Lung (tissue), 11 donors: ENCODE measurements at regions not wholly inside any gene's neighbourhood (a gene's known extent, or its start where the extent isn't known, plus 50 kb on each side); places are given as distances from the start of the nearest gene placed in this dataset.

ENCODE experiments used
- ATAC-seq: fragments of 200-7000 bp; cut with Tn5 transposase; one replicate; pipeline ENCODE4 v1.9.1; 2020; ENCODE audit warnings: moderate number of reproducible peaks; ENCODE audit not compliant: insufficient read depth, low FRiP score
- DNase-seq, 3 donors: peaks; one replicate each; pipeline ENCODE4 v3.0.0-alpha.2; 2013 to 2017
- H3K27ac ChIP-seq, 2 donors: one replicate each; pipeline ENCODE4 v1.5.1; 2013; ENCODE audit warnings: mild to moderate bottlenecking in 2 of 2, moderate library complexity in 2 of 2, control low read depth in 1 of 2, inconsistent platforms in 1 of 2, low read depth in 1 of 2, low read length in 1 of 2
- H3K27me3 ChIP-seq, 3 donors: one replicate each; pipeline ENCODE4 v1.5.1; 2013; ENCODE audit warnings: low read length in 2 of 3; ENCODE audit not compliant: control insufficient read depth in 3 of 3, insufficient read depth in 3 of 3
- H3K36me3 ChIP-seq, 4 donors: one replicate each; pipeline ENCODE4 v1.5.1; 2013; ENCODE audit warnings: low read length in 4 of 4, mild to moderate bottlenecking in 1 of 4, moderate library complexity in 1 of 4; ENCODE audit not compliant: control insufficient read depth in 4 of 4, insufficient read depth in 4 of 4
- H3K4me1 ChIP-seq, 5 donors: one replicate each; pipeline ENCODE4 v1.5.1; 2013; ENCODE audit warnings: low read length in 5 of 5, mild to moderate bottlenecking in 2 of 5, moderate library complexity in 1 of 5; ENCODE audit not compliant: control insufficient read depth in 5 of 5, insufficient read depth in 5 of 5
- H3K4me3 ChIP-seq: one replicate; pipeline ENCODE4 v1.5.1; 2013; ENCODE audit warnings: mild to moderate bottlenecking, control low read depth, moderate library complexity
- H3K9ac ChIP-seq, 2 donors: one replicate each; pipeline ENCODE4 v1.5.1; 2013; ENCODE audit warnings: low read length in 2 of 2, control low read depth in 1 of 2; ENCODE audit not compliant: insufficient read depth in 1 of 2
- H3K9me3 ChIP-seq, 4 donors: one replicate each; pipeline ENCODE4 v1.5.1; 2013; ENCODE audit warnings: low read length in 3 of 4, mild to moderate bottlenecking in 1 of 4, moderate library complexity in 1 of 4; ENCODE audit not compliant: control insufficient read depth in 4 of 4, insufficient read depth in 3 of 4
- CTCF ChIP-seq: IDR thresholded peaks from 2 replicates; pipeline ENCODE4 v1.5.1; 2012; ENCODE audit warnings: mild to moderate bottlenecking; ENCODE audit errors: control extremely low read depth, extremely low read depth
- WGBS, 2 donors: extraction: QIAGEN DNeasy Blood & Tissue Kit; methylation state at CpG; one replicate each; pipeline ENCODE4 v1.1.7; 2013; 5-methylcytosine and 5-hydroxymethylcytosine counted together
- donor health status: control.
- donor health status: control.
- donor health status: Bipolar disorder and iron deficiency.
- donor health status: healthy.
- donor health status: DM: yes; HTN: yes; CAD: no.

GRCh38 chr6:160859822-160860221 lies 131.7 kb upstream of the MAP3K4 start:
- Histone ChIP-seq H3K27me3 (no peaks in the 10 kb centered on the region), H3K9me3 (peaks cover 0 to 2% (median 0%) of the 10 kb centered on the region in 4 donors), H3K36me3 (no peaks in the 10 kb centered on the region), H3K27ac (no peak overlapping the region), H3K4me1 (no peaks in the 10 kb centered on the region), H3K9ac (no peak overlapping the region), H3K4me3 (no peak overlapping the region)
- 69 to 85% methylated on average over 9 of the region's 9 CpGs for WGBS, 2 donors
- DNase-seq: no peak
- no peak for ATAC-seq
- TF ChIP-seq CTCF: no peak

GRCh38 chr6:160861824-160862223 lies 129.7 kb upstream of the MAP3K4 start:
- Histone ChIP-seq H3K9me3 (peaks cover 0 to 2% (median 1%) of the 10 kb centered on the region in 4 donors), H3K9ac (no peak overlapping the region), H3K4me3 (no peak overlapping the region), H3K27ac (no peak overlapping the region), H3K27me3 (no peaks in the 10 kb centered on the region), H3K36me3 (no peaks in the 10 kb centered on the region), H3K4me1 (no peaks in the 10 kb centered on the region)
- no peak for DNase-seq
- no peak for TF ChIP-seq CTCF
- 20 to 56% methylated on average over 4 of the region's 4 CpGs for WGBS, 2 donors
- ATAC-seq: no peak

- DNase-seq (no peak), ATAC-seq (no peak)
- 95% methylated on average over 18 of the region's 18 CpGs for WGBS, 2 donors
- no peak overlapping the region for H3K9ac ChIP-seq
- no peaks in the 10 kb centered on the region for H3K4me1 ChIP-seq
- H3K9me3 ChIP-seq: peaks cover 0 to 2% (median 0%) of the 10 kb centered on the region in 4 donors
- no peak overlapping the region for H3K27ac ChIP-seq
- no peak for TF ChIP-seq CTCF
- H3K36me3 ChIP-seq: no peaks in the 10 kb centered on the region
- no peak overlapping the region for H3K4me3 ChIP-seq
- H3K27me3 ChIP-seq: no peaks in the 10 kb centered on the region
Observed at GRCh38 chr6:160863782-160864181, 127.8 kb upstream of the MAP3K4 start.

- no peak for DNase-seq
- H3K4me1 ChIP-seq: no peaks in the 10 kb centered on the region
- TF ChIP-seq CTCF: no peak
- 91 to 100% methylated on average over 1 of the region's 1 CpG for WGBS, 2 donors
- no peak overlapping the region for H3K4me3 ChIP-seq
- H3K27ac ChIP-seq: no peak overlapping the region
- H3K9ac ChIP-seq: no peak overlapping the region
- no peaks in the 10 kb centered on the region for H3K36me3 ChIP-seq
- no peak for ATAC-seq
- no peaks in the 10 kb centered on the region for H3K9me3 ChIP-seq
- no peaks in the 10 kb centered on the region for H3K27me3 ChIP-seq
Observed at GRCh38 chr6:160871320-160871719, 120.2 kb upstream of the MAP3K4 start.
